Activated naive CD8-positive, alpha-beta T cell treated with anti-CD3 and anti-CD28 coated beads, Interleukin-2, amount 10 ng/mL, durations not matched to agents 7 days and 5 days (primary cell): ENCODE measurements at regions not wholly inside any gene's neighbourhood (a gene's known extent, or its start where the extent isn't known, plus 50 kb on each side); places are given as distances from the start of the nearest gene placed in this dataset.

ENCODE experiments used
- ATAC-seq: fragments of 150-1000 bp; cut with Tn5 transposase; one replicate; pipeline ENCODE4 v1.10.0; 2021; ENCODE audit warnings: low read depth, moderate library complexity
- POLR2A ChIA-PET: fragments of 350-600 bp; sonication (Branson Sonifier 250); formaldehyde crosslinking; loops from one replicate; lab custom pipeline; 2021; ENCODE audit warnings: antibody characterized with exemption; lab: Charles Lee
- DNase-seq: peaks from one replicate; pipeline ENCODE4 v3.0.0; 2021
- H3K27ac Mint-ChIP-seq: one replicate; pipeline ENCODE4 v1.8.0; 2022; ENCODE audit warnings: mild to moderate bottlenecking, mixed read lengths
- H3K27me3 Mint-ChIP-seq: one replicate; pipeline ENCODE4 v1.8.0; 2022; ENCODE audit warnings: mild to moderate bottlenecking, moderate library complexity, mixed read lengths
- H3K36me3 Mint-ChIP-seq: one replicate; pipeline ENCODE4 v1.8.0; 2021; ENCODE audit warnings: mild to moderate bottlenecking, mixed read lengths
- H3K4me1 Mint-ChIP-seq: one replicate; pipeline ENCODE4 v1.8.0; 2021; ENCODE audit warnings: mixed read lengths
- H3K4me3 Mint-ChIP-seq: one replicate; pipeline ENCODE4 v1.8.0; 2022; ENCODE audit warnings: mild to moderate bottlenecking, moderate library complexity, mixed read lengths
- H3K9me3 Mint-ChIP-seq: one replicate; pipeline ENCODE4 v1.8.0; 2021; ENCODE audit warnings: mixed read lengths

GRCh38 chr7:33760834-33761233, 144.5 kb upstream of the BMPER start:
- ATAC-seq (no peak), DNase-seq (no peak)
- H3K4me3 Mint-ChIP-seq, result no peak overlapping the region
- H3K4me1 Mint-ChIP-seq, result no peaks in the 10 kb centered on the region
- no peak overlapping the region for H3K27ac Mint-ChIP-seq
- POLR2A ChIA-PET, result no interaction called here
- no peaks in the 10 kb centered on the region for H3K9me3 Mint-ChIP-seq
- H3K36me3 Mint-ChIP-seq, result no peaks in the 10 kb centered on the region
- no peaks in the 10 kb centered on the region for H3K27me3 Mint-ChIP-seq

DNA sequence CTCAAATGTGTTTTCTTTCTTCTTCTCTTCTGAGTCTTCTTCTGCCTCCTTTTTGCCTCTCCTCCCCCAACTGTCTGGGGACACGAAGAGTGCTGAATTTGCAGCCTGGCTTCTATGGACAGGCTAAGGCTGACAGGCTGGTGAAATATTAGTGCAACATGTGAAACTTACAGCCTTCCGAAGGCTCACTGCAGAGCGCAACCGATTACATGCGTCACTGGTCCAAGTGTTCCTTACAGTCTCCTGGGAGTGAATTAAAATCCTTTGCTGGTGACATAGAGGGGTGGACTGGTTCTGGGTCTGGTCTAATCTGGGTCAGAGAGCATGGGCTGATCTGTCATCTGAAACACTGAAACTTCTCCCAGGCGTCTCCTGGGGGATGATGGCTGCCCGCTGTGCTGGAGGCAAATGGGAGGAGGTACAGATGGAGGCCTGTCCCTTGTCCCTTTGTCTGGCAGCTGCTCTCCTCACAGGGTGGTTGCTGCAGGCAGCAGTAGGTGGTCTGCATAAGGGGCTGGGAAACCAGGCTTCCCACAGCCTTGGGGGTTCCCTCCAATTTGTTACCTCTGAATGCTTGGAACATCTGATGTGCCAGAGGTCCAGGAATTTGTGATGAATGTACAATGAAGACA, 143.8 kb upstream of the BMPER start:
- H3K36me3 Mint-ChIP-seq, result no peaks in the 10 kb centered on the region
- no peak overlapping the region for H3K27ac Mint-ChIP-seq
- no peaks in the 10 kb centered on the region for H3K27me3 Mint-ChIP-seq
- ATAC-seq (no peak), DNase-seq (no peak)
- POLR2A ChIA-PET, result no interaction called here
- no peaks in the 10 kb centered on the region for H3K9me3 Mint-ChIP-seq
- H3K4me1 Mint-ChIP-seq, result no peaks in the 10 kb centered on the region
- no peak overlapping the region for H3K4me3 Mint-ChIP-seq

- ATAC-seq (no peak), DNase-seq (no peak)
- Mint-ChIP-seq H3K27me3 (no peaks in the 10 kb centered on the region), H3K9me3 (no peaks in the 10 kb centered on the region), H3K27ac (no peak overlapping the region), H3K4me3 (no peak overlapping the region), H3K4me1 (no peaks in the 10 kb centered on the region), H3K36me3 (no peaks in the 10 kb centered on the region)
- POLR2A ChIA-PET, result no interaction called here
Measured at GRCh38 chr7:33762151-33762910, 143.0 kb upstream of the BMPER start.

DNA sequence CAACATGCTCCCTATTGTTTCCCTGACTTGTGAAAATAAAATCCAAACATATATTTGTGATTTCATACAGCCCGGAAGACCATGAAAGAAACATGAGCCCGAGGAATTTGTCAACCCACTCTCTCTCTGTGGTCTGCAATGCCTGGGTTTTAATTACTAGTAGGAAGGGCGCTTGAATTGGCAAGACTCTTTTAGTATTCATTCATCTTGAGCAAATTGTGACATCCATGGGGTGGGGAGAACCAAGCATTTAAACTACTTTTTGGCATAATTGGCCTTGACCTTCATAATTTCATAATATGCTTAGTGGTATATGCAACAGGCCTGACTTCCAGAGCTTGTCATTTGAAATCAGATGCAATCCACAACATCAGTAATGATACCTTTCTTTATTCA, 142.4 kb upstream of the BMPER start:
- Mint-ChIP-seq H3K27ac (no peak overlapping the region), H3K4me3 (no peak overlapping the region), H3K9me3 (no peaks in the 10 kb centered on the region), H3K4me1 (no peaks in the 10 kb centered on the region), H3K36me3 (no peaks in the 10 kb centered on the region), H3K27me3 (no peaks in the 10 kb centered on the region)
- POLR2A ChIA-PET, result no interaction called here
- ATAC-seq (no peak), DNase-seq (no peak)

- POLR2A ChIA-PET, result no interaction called here
- no peaks in the 10 kb centered on the region for H3K36me3 Mint-ChIP-seq
- ATAC-seq (no peak), DNase-seq (no peak)
- H3K27ac Mint-ChIP-seq, result no peak overlapping the region
- no peaks in the 10 kb centered on the region for H3K9me3 Mint-ChIP-seq
- no peak overlapping the region for H3K4me3 Mint-ChIP-seq
- no peaks in the 10 kb centered on the region for H3K4me1 Mint-ChIP-seq
- H3K27me3 Mint-ChIP-seq, result no peaks in the 10 kb centered on the region
Measured at GRCh38 chr7:33764752-33765451, 140.4 kb upstream of the BMPER start.

DNA sequence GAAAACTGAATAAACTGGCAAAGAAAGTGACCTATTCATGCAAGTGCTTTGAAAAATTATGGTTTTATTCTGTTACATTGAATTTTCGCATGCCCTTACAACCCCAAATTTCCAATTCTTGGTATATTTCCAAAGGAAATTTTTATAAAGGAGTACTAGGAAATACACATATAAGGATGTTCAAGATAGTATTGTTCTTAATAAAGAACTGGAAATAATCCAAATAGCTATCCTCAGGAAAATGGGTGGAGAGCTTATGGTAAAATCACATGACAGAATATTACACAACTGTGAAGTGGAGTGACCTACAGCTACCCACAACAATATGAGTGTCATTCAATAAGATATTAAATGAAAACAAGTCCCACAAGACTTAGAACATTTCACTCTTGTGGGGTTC, 138.9 kb upstream of the BMPER start:
- H3K36me3 Mint-ChIP-seq, result no peaks in the 10 kb centered on the region
- no peaks in the 10 kb centered on the region for H3K4me1 Mint-ChIP-seq
- DNase-seq, result no peak
- ATAC-seq, result no peak
- no peak overlapping the region for H3K4me3 Mint-ChIP-seq
- H3K27me3 Mint-ChIP-seq, result no peaks in the 10 kb centered on the region
- POLR2A ChIA-PET, result no interaction called here
- H3K27ac Mint-ChIP-seq, result no peak overlapping the region
- no peaks in the 10 kb centered on the region for H3K9me3 Mint-ChIP-seq

- no peak overlapping the region for H3K27ac Mint-ChIP-seq
- H3K4me1 Mint-ChIP-seq, result no peaks in the 10 kb centered on the region
- ATAC-seq, result no peak
- POLR2A ChIA-PET, result no interaction called here
- H3K36me3 Mint-ChIP-seq, result no peaks in the 10 kb centered on the region
- no peak overlapping the region for H3K4me3 Mint-ChIP-seq
- no peaks in the 10 kb centered on the region for H3K27me3 Mint-ChIP-seq
- DNase-seq, result no peak
- H3K9me3 Mint-ChIP-seq, result peaks cover 1% of the 10 kb centered on the region
Measured at GRCh38 chr7:33769930-33770329, 135.4 kb upstream of the BMPER start.

- Mint-ChIP-seq H3K4me1 (no peaks in the 10 kb centered on the region), H3K9me3 (peaks cover 1% of the 10 kb centered on the region), H3K27ac (no peak overlapping the region), H3K36me3 (no peaks in the 10 kb centered on the region), H3K4me3 (no peak overlapping the region), H3K27me3 (no peaks in the 10 kb centered on the region)
- POLR2A ChIA-PET, result no interaction called here
- ATAC-seq (no peak), DNase-seq (no peak)
Measured at GRCh38 chr7:33770576-33770975, 134.8 kb upstream of the BMPER start.

DNA sequence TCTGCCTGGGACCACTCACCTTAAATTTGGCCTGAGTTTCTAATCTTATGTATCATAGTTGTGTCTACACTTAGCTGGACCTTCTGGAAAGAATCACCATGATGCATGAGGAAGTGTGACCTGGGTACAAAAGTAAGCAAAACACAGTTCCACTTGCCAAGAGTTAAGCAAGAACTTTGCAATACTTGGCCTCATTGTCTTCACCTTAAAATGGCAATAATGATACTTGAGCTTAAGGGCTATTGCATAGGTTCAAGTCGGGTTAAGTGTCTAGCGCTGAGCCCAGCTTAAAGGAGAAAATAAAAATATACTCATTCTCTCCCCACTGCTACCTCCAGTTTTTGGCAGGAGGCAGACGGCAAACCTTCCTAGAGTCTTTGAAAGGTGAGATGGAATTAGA, 133.9 kb upstream of the BMPER start:
- Mint-ChIP-seq H3K27me3 (no peaks in the 10 kb centered on the region), H3K4me3 (no peak overlapping the region), H3K27ac (no peak overlapping the region), H3K4me1 (no peaks in the 10 kb centered on the region), H3K9me3 (peaks cover 1% of the 10 kb centered on the region), H3K36me3 (no peaks in the 10 kb centered on the region)
- POLR2A ChIA-PET, result no interaction called here
- ATAC-seq (no peak), DNase-seq (no peak)

DNA sequence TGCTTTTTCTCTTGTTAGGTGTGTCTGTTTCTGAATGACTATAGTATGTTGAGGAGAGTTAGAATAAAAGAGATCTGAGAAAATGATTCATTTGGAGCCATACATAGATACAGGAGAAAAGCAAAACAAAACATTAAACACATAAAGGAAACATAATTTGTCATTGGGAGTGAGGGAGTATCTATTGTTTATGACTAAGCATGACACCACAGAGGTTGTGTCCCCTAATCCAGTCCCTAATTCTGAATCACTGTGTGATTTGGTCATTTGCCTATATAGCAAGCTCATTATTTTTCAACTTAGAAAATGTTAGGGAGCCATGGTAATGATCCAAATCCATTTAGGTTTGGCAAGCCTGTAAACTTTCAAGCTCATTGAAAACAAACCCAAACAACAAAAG, 132.3 kb upstream of the BMPER start:
- Mint-ChIP-seq H3K4me3 (no peak overlapping the region), H3K27me3 (no peaks in the 10 kb centered on the region), H3K4me1 (no peaks in the 10 kb centered on the region), H3K9me3 (peaks cover 1% of the 10 kb centered on the region), H3K27ac (no peak overlapping the region), H3K36me3 (no peaks in the 10 kb centered on the region)
- POLR2A ChIA-PET, result no interaction called here
- DNase-seq, result no peak
- no peak for ATAC-seq

DNA sequence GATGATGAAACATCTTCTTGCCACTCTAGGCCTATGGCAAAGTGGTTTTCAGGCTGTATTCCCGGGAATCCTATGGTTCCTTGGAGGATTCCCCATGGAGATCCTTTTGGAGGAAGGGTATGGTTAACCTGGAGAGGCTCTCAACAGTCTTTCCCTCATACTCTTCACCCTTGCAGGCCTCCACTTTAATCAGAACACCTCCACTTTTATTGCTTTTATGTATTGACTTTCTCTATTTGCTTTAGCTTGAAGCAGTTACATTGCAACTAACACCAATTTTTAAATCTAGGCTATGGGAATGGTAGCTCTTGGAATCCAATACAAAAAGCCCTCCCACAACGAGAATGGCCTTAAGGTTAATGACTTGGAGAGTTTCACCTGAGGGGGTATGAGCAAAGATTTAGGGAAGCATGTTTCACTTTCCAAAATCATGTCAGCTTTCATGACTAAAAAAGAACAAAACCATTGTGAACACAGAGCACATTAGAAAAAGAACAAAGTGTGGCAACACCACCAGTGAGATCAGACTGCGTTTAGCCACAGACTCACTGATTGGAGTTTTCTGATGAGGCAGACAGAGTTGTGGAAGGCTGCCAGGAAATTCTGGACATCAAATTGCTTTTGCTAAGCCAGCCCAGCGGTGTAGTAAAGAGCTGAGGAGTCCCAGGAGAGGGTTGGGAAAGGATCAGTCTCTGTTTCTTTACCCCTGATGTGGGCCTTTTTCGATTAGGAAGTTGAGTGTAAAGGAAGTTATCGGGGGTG, 130.4 kb upstream of the BMPER start:
- no peak overlapping the region for H3K27ac Mint-ChIP-seq
- no peak for DNase-seq
- peaks cover 1% of the 10 kb centered on the region for H3K9me3 Mint-ChIP-seq
- no peaks in the 10 kb centered on the region for H3K36me3 Mint-ChIP-seq
- H3K27me3 Mint-ChIP-seq, result no peaks in the 10 kb centered on the region
- ATAC-seq, result no peak
- H3K4me1 Mint-ChIP-seq, result no peaks in the 10 kb centered on the region
- H3K4me3 Mint-ChIP-seq, result no peak overlapping the region
- POLR2A ChIA-PET, result no interaction called here

DNA sequence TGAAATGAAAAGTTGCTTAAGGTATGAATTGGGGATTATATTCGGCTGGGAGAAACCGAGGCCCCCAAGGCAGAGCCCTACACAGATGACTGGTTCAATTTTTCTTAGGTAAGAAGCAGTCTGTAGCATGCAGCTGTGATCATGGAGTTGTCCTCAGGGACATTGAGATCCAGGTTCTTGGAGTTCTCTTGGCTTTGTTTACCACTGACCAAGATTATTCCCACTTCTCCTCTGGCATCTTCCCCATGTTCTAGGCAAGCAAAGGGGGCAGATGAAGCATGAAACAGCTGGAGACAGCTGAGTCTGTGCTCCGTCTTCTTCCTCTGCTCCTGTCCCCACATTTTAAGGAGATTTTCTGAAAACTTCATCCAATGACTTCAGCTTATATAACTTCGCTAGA, 129.5 kb upstream of the BMPER start:
- DNase-seq (no peak), ATAC-seq (no peak)
- no peaks in the 10 kb centered on the region for H3K4me1 Mint-ChIP-seq
- H3K36me3 Mint-ChIP-seq, result no peaks in the 10 kb centered on the region
- no peak overlapping the region for H3K27ac Mint-ChIP-seq
- peaks cover 1% of the 10 kb centered on the region for H3K9me3 Mint-ChIP-seq
- H3K4me3 Mint-ChIP-seq, result no peak overlapping the region
- POLR2A ChIA-PET, result no interaction called here
- H3K27me3 Mint-ChIP-seq, result no peaks in the 10 kb centered on the region

DNA sequence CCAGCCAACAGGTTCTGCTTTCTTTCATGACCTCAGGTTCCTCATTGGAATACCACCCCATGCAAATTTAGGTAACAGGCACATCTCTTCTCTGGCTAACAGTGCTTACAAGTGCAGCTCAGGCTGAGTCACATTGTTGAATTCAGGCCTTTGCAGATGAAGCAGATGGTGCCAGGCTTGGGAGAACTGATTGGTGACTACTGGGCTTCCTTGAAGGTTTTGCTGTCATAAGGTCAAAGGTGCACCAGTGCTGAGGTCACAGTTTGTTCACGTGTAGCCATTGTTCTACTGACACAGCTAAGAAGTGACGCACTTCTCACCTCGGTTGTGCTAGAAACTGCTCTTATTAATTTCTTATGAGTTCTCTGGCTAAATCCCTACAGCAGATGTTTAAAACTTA, 128.6 kb upstream of the BMPER start:
- Mint-ChIP-seq H3K27ac (no peak overlapping the region), H3K36me3 (no peaks in the 10 kb centered on the region), H3K4me1 (no peaks in the 10 kb centered on the region), H3K9me3 (peaks cover 1% of the 10 kb centered on the region), H3K4me3 (no peak overlapping the region), H3K27me3 (peaks cover 2% of the 10 kb centered on the region)
- POLR2A ChIA-PET, result no interaction called here
- ATAC-seq (no peak), DNase-seq (no peak)
